22Rv1 (cell line): ENCODE measurements at regions not wholly inside any gene's neighbourhood (a gene's known extent, or its start where the extent isn't known, plus 50 kb on each side); places are given as distances from the start of the nearest gene placed in this dataset.

ENCODE experiments used
- H3K27ac ChIP-seq: fragments of 450-650 bp; 2 replicates; pipeline ENCODE4 v1.5.1; 2017
- CTCF ChIP-seq: fragments of 450-650 bp; IDR thresholded peaks from 2 replicates; pipeline ENCODE4 v1.5.1; 2017; ENCODE audit warnings: mild to moderate bottlenecking
- ZFX ChIP-seq: fragments of 450-650 bp; IDR thresholded peaks from 2 replicates; pipeline ENCODE4 v1.6.1; 2017; ENCODE audit warnings: antibody characterized with exemption, borderline replicate concordance

GRCh38 chr6:40183902-40184301 lies 249.6 kb upstream of the MOCS1 start:
- no peak overlapping the region for H3K27ac ChIP-seq
- TF ChIP-seq ZFX (no peak), CTCF (no peak)

GRCh38 chr6:40181367-40181766 lies 247.1 kb upstream of the MOCS1 start:
- H3K27ac ChIP-seq = no peak overlapping the region
- TF ChIP-seq CTCF = no peak
- no peak for TF ChIP-seq ZFX

GRCh38 chr6:40180271-40180670 lies 246.0 kb upstream of the MOCS1 start:
- TF ChIP-seq ZFX (no peak), CTCF (no peak)
- no peak overlapping the region for H3K27ac ChIP-seq

- no peak for TF ChIP-seq ZFX
- TF ChIP-seq CTCF = no peak
- H3K27ac ChIP-seq = no peak overlapping the region
These were observed 245.2 kb upstream of the MOCS1 start for GRCh38 chr6:40179496-40179895.

- H3K27ac ChIP-seq = no peak overlapping the region
- TF ChIP-seq CTCF (no peak), ZFX (no peak)
These were observed 243.3 kb upstream of the MOCS1 start for GRCh38 chr6:40177598-40177997.

GRCh38 chr6:40176152-40176551 lies 241.9 kb upstream of the MOCS1 start:
- TF ChIP-seq ZFX = no peak
- no peak for TF ChIP-seq CTCF
- H3K27ac ChIP-seq = no peak overlapping the region

GRCh38 chr6:40172272-40172671 lies 238.0 kb upstream of the MOCS1 start:
- TF ChIP-seq ZFX = no peak
- TF ChIP-seq CTCF = no peak
- no peak overlapping the region for H3K27ac ChIP-seq
